CD4-positive, CD25-positive, alpha-beta regulatory T cell (primary cell): ENCODE measurements at regions not wholly inside any gene's neighbourhood (a gene's known extent, or its start where the extent isn't known, plus 50 kb on each side); places are given as distances from the start of the nearest gene placed in this dataset.
"Not testable (repeated sequence)": the region's sequence is repeated elsewhere in the genome, so short reads cannot be mapped to it uniquely, and the experiment has no call there.

ENCODE experiments used
- ATAC-seq, 2 donors: fragments of 150-1000 bp; cut with Tn5 transposase; one replicate each; pipeline ENCODE4 v1.10.0; 2021; ENCODE audit warnings: low read depth in 2 of 2, moderate number of reproducible peaks in 2 of 2, moderate library complexity in 1 of 2
- DNase-seq, 3 donors: peaks; one replicate each; pipeline versions ENCODE4 v3.0.0 to v3.0.0-alpha.2; 2012 to 2022; ENCODE audit warnings: mixed read lengths in 1 of 3
- H3K27ac ChIP-seq: one replicate; pipeline ENCODE4 v1.7.0; 2013; ENCODE audit warnings: mild to moderate bottlenecking, low read length; ENCODE audit not compliant: insufficient read depth, poor library complexity, severe bottlenecking
- H3K27me3 ChIP-seq: one replicate; pipeline ENCODE4 v1.7.0; 2013; ENCODE audit warnings: low read length; ENCODE audit not compliant: control insufficient read depth, insufficient read depth
- H3K36me3 ChIP-seq: one replicate; pipeline ENCODE4 v1.7.0; 2013; ENCODE audit warnings: mild to moderate bottlenecking, low read length, moderate library complexity; ENCODE audit not compliant: control insufficient read depth, insufficient read depth
- H3K4me1 ChIP-seq: 2 replicates; pipeline ENCODE4 v1.7.0; 2013; ENCODE audit warnings: mild to moderate bottlenecking, low read length; ENCODE audit not compliant: insufficient read depth, control insufficient read depth, poor library complexity, severe bottlenecking
- H3K4me3 ChIP-seq: one replicate; pipeline ENCODE4 v1.7.0; 2013; ENCODE audit warnings: low read depth, mild to moderate bottlenecking, low read length, moderate library complexity
- H3K9me3 ChIP-seq, 2 experiments: 1 replicate in 1 of 2; 2 replicates in 1 of 2; pipeline ENCODE4 v1.7.0; 2013; ENCODE audit warnings: low read length in 2 of 2, mild to moderate bottlenecking in 1 of 2, moderate library complexity in 1 of 2; ENCODE audit not compliant: control insufficient read depth in 2 of 2
- H3K27ac Mint-ChIP-seq, 3 donors: one replicate each; pipeline ENCODE4 v1.8.0; 2020 to 2022; ENCODE audit warnings: mild to moderate bottlenecking in 3 of 3, mixed read lengths in 3 of 3, moderate library complexity in 2 of 3
- H3K27me3 Mint-ChIP-seq: one replicate; pipeline ENCODE4 v1.8.0; 2022; ENCODE audit warnings: mild to moderate bottlenecking, mixed read lengths
- H3K36me3 Mint-ChIP-seq: one replicate; pipeline ENCODE4 v1.8.0; 2020; ENCODE audit warnings: mixed read lengths
- H3K4me1 Mint-ChIP-seq, 4 donors: one replicate each; pipeline ENCODE4 v1.8.0; 2020 to 2022; ENCODE audit warnings: mixed read lengths in 4 of 4, mild to moderate bottlenecking in 1 of 4
- H3K4me3 Mint-ChIP-seq, 4 donors: one replicate each; pipeline ENCODE4 v1.8.0; 2020 to 2022; ENCODE audit warnings: mild to moderate bottlenecking in 4 of 4, mixed read lengths in 4 of 4, moderate library complexity in 3 of 4
- H3K9me3 Mint-ChIP-seq, 7 donors: one replicate each; pipeline ENCODE4 v1.8.0; 2020 to 2022; ENCODE audit warnings: mixed read lengths in 7 of 7, mild to moderate bottlenecking in 3 of 7, moderate library complexity in 2 of 7

DNA sequence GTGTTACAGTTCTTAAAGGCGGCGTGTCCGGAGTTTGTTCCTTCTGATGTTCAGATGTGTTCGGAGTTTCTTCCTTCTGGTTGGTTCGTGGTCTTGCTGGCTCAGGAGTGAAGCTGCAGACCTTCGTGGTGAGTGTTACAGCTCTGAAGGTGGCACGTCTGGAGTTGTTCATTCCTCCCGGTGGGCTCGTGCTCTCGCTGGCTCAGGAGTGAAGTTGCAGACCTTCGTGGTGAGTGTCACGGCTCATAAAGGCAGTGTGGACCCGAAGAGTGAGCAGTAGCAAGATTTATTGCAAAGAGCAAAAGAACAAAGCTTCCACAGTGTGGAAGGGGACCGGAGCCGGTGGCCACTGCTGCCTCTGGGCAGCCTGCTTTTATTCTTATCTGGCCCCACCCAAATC, 65.3 kb upstream of the NDST4 start:
- H3K4me1 Mint-ChIP-seq, DNase-seq, H3K9me3 ChIP-seq, H3K4me3 Mint-ChIP-seq, H3K4me1 ChIP-seq, H3K27me3 Mint-ChIP-seq, H3K9me3 Mint-ChIP-seq, H3K27ac Mint-ChIP-seq, H3K27me3 ChIP-seq, H3K36me3 Mint-ChIP-seq, ATAC-seq, H3K36me3 ChIP-seq, H3K4me3 ChIP-seq, H3K27ac ChIP-seq: not testable (repeated sequence)

DNA sequence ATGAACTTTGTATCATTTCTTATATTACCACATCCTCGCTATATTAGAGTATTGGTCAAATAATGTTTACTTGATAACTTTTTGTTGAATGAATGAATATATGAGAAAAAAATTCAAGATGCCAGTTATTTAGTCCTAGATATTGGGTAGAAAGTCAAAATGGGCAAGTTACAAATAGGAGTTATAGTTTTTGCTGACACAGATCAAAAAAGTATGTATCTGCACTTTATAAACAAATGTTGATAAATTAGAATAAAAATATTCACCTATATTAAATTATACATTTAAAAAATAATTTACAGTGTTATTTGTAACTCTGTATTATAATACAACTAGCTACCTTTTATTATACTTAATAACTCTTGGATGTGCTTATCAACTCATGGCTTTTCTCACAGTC, 57.8 kb upstream of the NDST4 start:
- no peak for ATAC-seq

DNA sequence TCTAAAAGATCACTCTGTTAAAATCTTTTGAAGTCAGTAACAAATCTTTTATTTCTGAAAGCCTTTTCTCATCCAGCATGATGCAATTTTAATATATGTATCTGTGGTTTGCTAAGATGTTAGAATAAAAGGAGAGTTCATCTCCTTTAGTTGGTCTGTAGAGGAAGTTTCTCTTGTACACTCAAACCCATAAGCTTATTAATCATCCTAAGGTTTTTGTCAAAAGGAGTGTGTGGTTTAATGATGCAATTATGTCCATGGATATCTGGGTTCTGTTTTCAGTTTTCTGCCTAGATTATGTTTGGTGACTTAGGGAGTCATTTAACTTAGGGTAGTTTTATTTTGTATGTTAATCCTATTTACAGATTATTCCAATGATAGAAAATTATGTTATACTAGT, 52.1 kb upstream of the NDST4 start:
- H3K4me1 Mint-ChIP-seq = no peaks in the 10 kb centered on the region
- no peak overlapping the region for H3K4me3 ChIP-seq
- H3K4me1 ChIP-seq = no peaks in the 10 kb centered on the region
- no peak overlapping the region for H3K4me3 Mint-ChIP-seq
- no peaks in the 10 kb centered on the region for H3K27me3 Mint-ChIP-seq
- ATAC-seq (no peak), DNase-seq (no peak)
- no peaks in the 10 kb centered on the region for H3K36me3 ChIP-seq
- no peaks in the 10 kb centered on the region for H3K27me3 ChIP-seq
- peaks cover 0 to 19% (median 7%) of the 10 kb centered on the region in 7 donors for H3K9me3 Mint-ChIP-seq
- H3K27ac ChIP-seq = no peak overlapping the region
- H3K36me3 Mint-ChIP-seq = no peaks in the 10 kb centered on the region
- H3K27ac Mint-ChIP-seq = no peak overlapping the region
- no peaks in the 10 kb centered on the region for H3K9me3 ChIP-seq

More for the DNA sequence above, 57.8 kb upstream of the NDST4 start:
- Histone ChIP-seq H3K9me3 (no peaks in the 10 kb centered on the region), H3K27ac (no peak overlapping the region), H3K4me1 (no peaks in the 10 kb centered on the region), H3K27me3 (no peaks in the 10 kb centered on the region), H3K4me3 (no peak overlapping the region), H3K36me3 (no peaks in the 10 kb centered on the region)
- no peak overlapping the region for H3K4me3 Mint-ChIP-seq
- H3K27ac Mint-ChIP-seq = no peak overlapping the region
- H3K36me3 Mint-ChIP-seq = no peaks in the 10 kb centered on the region
- no peaks in the 10 kb centered on the region for H3K27me3 Mint-ChIP-seq
- no peaks in the 10 kb centered on the region for H3K4me1 Mint-ChIP-seq
- H3K9me3 Mint-ChIP-seq = peaks cover 1 to 11% (median 3%) of the 10 kb centered on the region in 7 donors
- no peak for DNase-seq
